ENCODE measurements at regions not wholly inside any gene's neighbourhood (a gene's known extent, or its start where the extent isn't known, plus 50 kb on each side); places are given as distances from the start of the nearest gene placed in this dataset.

DNA sequence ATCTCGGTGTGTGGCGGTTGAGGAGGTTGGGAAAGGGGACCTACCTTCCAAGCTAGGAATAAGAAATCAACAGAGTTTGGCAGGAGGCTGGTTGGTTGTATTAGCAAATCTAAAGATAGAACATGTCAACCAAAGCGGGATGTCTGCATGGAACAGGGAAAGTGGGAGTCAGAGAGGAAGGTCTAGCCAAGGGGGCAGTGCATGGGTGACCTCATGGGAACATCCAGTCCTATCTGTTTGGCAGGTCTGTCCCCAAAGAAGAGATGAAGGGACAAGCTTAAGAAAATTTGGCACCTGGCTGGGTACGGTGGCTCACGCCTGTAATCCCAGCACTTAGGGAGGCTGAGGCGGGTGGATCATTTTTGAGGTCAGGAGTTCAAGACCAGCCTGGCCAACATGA, 118.7 kb upstream of the TSC22D1 start:
- Histone ChIP-seq H3K9me3 (ENCODE audit: control insufficient read depth, insufficient read depth, low read depth, low read length) (no peaks in the 10 kb centered on the region), H3K4me3 (ENCODE audit: low read depth in 2 of 2, low read length in 2 of 2) (no peak overlapping the region), H3K4me1 (ENCODE audit: control insufficient read depth, insufficient read depth, low read length) (no peaks in the 10 kb centered on the region), H3K36me3 (ENCODE audit: control insufficient read depth, insufficient read depth, low read length) (no peaks in the 10 kb centered on the region), H3K27ac (ENCODE audit: low read length) (no peak overlapping the region), H3K27me3 (ENCODE audit: control insufficient read depth, insufficient read depth, low read length) (no peaks in the 10 kb centered on the region)
- no peak for ATAC-seq
- intact Hi-C loops (cut with micrococcal nuclease; ENCODE audit: unreplicated experiment): no loop called here
- ChIA-PET CTCF (no interaction called here), POLR2A (no interaction called here)
- BruUV-seq (replicated peaks): no TSS peak
- in situ Hi-C loops (cut with HindIII; ENCODE audit: low pct_unique_long_range_greater_than_20kb, low sequenced_read_pairs): no loop called here
- DNase-seq (ENCODE audit: low read depth, low spot score): no peak
- no peak for TF ChIP-seq SIN3A (IDR thresholded peaks at IDR 0.05; ENCODE audit: borderline replicate concordance, insufficient read depth, low read depth, low read length)
- TF ChIP-seq, protein P1, sequence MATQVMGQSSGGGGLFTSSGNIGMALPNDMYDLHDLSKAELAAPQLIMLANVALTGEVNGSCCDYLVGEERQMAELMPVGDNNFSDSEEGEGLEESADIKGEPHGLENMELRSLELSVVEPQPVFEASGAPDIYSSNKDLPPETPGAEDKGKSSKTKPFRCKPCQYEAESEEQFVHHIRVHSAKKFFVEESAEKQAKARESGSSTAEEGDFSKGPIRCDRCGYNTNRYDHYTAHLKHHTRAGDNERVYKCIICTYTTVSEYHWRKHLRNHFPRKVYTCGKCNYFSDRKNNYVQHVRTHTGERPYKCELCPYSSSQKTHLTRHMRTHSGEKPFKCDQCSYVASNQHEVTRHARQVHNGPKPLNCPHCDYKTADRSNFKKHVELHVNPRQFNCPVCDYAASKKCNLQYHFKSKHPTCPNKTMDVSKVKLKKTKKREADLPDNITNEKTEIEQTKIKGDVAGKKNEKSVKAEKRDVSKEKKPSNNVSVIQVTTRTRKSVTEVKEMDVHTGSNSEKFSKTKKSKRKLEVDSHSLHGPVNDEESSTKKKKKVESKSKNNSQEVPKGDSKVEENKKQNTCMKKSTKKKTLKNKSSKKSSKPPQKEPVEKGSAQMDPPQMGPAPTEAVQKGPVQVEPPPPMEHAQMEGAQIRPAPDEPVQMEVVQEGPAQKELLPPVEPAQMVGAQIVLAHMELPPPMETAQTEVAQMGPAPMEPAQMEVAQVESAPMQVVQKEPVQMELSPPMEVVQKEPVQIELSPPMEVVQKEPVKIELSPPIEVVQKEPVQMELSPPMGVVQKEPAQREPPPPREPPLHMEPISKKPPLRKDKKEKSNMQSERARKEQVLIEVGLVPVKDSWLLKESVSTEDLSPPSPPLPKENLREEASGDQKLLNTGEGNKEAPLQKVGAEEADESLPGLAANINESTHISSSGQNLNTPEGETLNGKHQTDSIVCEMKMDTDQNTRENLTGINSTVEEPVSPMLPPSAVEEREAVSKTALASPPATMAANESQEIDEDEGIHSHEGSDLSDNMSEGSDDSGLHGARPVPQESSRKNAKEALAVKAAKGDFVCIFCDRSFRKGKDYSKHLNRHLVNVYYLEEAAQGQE (IDR thresholded peaks at IDR 0.05; ENCODE audit: insufficient read depth in 1 of 2, low read depth in 2 of 2, low read length in 1 of 2): no peak
- TF ChIP-seq TCF7L2 (IDR thresholded peaks at IDR 0.05; ENCODE audit: low read depth, low read length): no peak
- TF ChIP-seq POLR2AphosphoS5 (IDR thresholded peaks at IDR 0.05; ENCODE audit: low read depth, low read length): no peak
- TF ChIP-seq, protein P2, sequence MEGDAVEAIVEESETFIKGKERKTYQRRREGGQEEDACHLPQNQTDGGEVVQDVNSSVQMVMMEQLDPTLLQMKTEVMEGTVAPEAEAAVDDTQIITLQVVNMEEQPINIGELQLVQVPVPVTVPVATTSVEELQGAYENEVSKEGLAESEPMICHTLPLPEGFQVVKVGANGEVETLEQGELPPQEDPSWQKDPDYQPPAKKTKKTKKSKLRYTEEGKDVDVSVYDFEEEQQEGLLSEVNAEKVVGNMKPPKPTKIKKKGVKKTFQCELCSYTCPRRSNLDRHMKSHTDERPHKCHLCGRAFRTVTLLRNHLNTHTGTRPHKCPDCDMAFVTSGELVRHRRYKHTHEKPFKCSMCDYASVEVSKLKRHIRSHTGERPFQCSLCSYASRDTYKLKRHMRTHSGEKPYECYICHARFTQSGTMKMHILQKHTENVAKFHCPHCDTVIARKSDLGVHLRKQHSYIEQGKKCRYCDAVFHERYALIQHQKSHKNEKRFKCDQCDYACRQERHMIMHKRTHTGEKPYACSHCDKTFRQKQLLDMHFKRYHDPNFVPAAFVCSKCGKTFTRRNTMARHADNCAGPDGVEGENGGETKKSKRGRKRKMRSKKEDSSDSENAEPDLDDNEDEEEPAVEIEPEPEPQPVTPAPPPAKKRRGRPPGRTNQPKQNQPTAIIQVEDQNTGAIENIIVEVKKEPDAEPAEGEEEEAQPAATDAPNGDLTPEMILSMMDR (IDR thresholded peaks at IDR 0.05): no peak

DNA sequence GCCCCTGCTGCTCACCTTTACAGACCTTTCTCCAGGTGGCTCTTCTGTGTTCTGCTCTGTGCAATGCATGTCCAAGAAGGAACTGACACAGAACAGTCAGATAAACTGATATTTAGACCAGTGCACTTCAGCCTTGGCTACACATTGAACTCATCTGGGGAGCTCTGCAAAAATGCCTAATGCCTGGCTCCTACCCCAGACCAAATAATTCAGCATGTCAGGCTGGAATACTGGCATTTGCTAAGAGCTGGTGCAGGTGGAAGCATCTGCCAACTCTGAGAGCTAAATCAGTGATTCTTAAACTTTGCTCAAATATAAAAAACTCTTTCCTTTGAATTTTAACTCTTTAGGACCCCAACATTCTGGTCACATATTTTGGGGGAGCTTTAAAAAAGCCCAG, 118.2 kb upstream of the TSC22D1 start:
- CTCF ChIA-PET: no interaction called here
- no peak for TF ChIP-seq SIN3A (IDR thresholded peaks at IDR 0.05; ENCODE audit: borderline replicate concordance, insufficient read depth, low read depth, low read length)
- no peak for TF ChIP-seq TCF7L2 (IDR thresholded peaks at IDR 0.05; ENCODE audit: low read depth, low read length)
- TF ChIP-seq, protein P2 (IDR thresholded peaks at IDR 0.05): no peak
- no peak for TF ChIP-seq POLR2AphosphoS5 (IDR thresholded peaks at IDR 0.05; ENCODE audit: low read depth, low read length)
- TF ChIP-seq, protein P1 (IDR thresholded peaks at IDR 0.05; ENCODE audit: insufficient read depth in 1 of 2, low read depth in 2 of 2, low read length in 1 of 2): no peak

More for the DNA sequence above, 118.2 kb upstream of the TSC22D1 start:
- POLR2A ChIA-PET: no interaction called here
- intact Hi-C loops (cut with micrococcal nuclease; ENCODE audit: unreplicated experiment): no loop called here
- Histone ChIP-seq H3K9me3 (ENCODE audit: control insufficient read depth, insufficient read depth, low read depth, low read length) (no peaks in the 10 kb centered on the region), H3K27ac (ENCODE audit: low read length) (no peak overlapping the region), H3K36me3 (ENCODE audit: control insufficient read depth, insufficient read depth, low read length) (no peaks in the 10 kb centered on the region), H3K4me3 (ENCODE audit: low read depth in 2 of 2, low read length in 2 of 2) (no peak overlapping the region), H3K27me3 (ENCODE audit: control insufficient read depth, insufficient read depth, low read length) (no peaks in the 10 kb centered on the region), H3K4me1 (ENCODE audit: control insufficient read depth, insufficient read depth, low read length) (no peaks in the 10 kb centered on the region)
- ATAC-seq (no peak), DNase-seq (ENCODE audit: low read depth, low spot score) (no peak)
- no TSS peak for BruUV-seq (replicated peaks)
- in situ Hi-C loops (cut with HindIII; ENCODE audit: low pct_unique_long_range_greater_than_20kb, low sequenced_read_pairs): no loop called here
